Heart left ventricle (tissue), 13 donors: ENCODE measurements at regions not wholly inside any gene's neighbourhood (a gene's known extent, or its start where the extent isn't known, plus 50 kb on each side); places are given as distances from the start of the nearest gene placed in this dataset.
"Not testable (repeated sequence)": the region's sequence is repeated elsewhere in the genome, so short reads cannot be mapped to it uniquely, and the experiment has no call there.

Experiments
- POLR2A ChIP-seq, 2 donors: fragments of 450-650 bp; IDR thresholded peaks; one replicate each; pipeline ENCODE4 v1.6.1; 2017; ENCODE audit warnings: antibody characterized with exemption in 2 of 2, mild to moderate bottlenecking in 2 of 2, moderate library complexity in 2 of 2
- TF ChIP-seq, protein P1 (sequence below), 12 donors: fragments of 200-600 bp; sonication (generic) in 4 of 12; IDR thresholded peaks; one replicate each; pipeline versions ENCODE4 v1.5.0 to v1.8.0; 2018 to 2022; ENCODE audit warnings: antibody characterized with exemption in 12 of 12, mild to moderate bottlenecking in 5 of 12
- donor health status: ischemic (EF 13 %, LVEDD 7.1; RV severe dilation, severe dysfunction).
- donor health status: DM: no; HTN: yes; CAD: no.
- donor health status: DM: no; HTN: no; CAD: no.
- donor health status: ischemic (EF 25% LVEDD 6.9; RV normal size, moderate dysfunction).
- donor health status: ischemic (EF 25% LVEDD 5.7; RV mildly dilated, moderate dysfunction).
- donor health status: ischemic (EF 35%, LVEDD 5.7; RV mildly dilated, moderate dysfunction).
- donor health status: nonischemic (EF 11% LVEDD 7.7; RV severe dilation, severe dysfunction).
- donor health status: DM: yes; HTN: yes; CAD: no.
- donor health status: PGD.
- donor health status: ischemic (EF 29% LVEDD 5.4; RV normal size, mild dysfunction).
- donor health status: nonischemic (EF 23%, LVEDD 6.1; RV moderate dilation, normal function).

DNA sequence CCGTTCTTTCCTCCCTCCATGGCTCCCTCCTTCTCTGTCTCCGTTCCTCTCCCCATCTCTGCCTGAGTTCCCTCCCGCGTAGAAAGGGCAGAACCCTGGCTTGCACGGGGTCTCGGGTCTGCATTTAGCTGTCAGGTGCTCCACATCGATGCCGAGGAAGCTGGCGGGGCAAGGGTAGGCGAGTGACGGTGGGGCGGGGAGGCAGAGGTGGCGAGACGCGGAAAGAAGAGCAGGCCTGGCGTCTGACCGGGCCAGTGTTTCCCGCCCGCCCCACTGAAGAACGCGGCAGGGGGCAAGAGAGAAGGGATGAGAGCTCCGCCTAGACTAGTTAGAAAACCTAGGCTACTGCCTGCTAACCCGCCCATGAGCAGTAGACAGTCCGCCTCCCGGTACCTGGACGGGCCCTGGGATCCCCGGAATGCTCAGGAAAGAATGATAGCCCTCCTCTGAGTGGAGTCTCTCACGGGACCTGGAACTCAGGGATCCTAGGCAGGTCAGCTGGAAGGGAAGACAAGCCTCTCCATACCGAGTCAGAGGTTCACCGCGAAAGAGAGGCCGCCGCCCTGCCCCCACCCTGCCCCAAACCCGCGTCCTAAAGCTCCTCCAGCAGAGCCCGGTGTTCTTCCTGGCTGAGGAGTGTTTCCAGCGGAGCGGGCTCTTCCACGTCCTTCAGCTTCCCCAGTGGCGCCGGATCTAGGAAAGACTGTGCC lies 357.9 kb upstream of the DEFB115 start:
- TF ChIP-seq, protein P1, sequence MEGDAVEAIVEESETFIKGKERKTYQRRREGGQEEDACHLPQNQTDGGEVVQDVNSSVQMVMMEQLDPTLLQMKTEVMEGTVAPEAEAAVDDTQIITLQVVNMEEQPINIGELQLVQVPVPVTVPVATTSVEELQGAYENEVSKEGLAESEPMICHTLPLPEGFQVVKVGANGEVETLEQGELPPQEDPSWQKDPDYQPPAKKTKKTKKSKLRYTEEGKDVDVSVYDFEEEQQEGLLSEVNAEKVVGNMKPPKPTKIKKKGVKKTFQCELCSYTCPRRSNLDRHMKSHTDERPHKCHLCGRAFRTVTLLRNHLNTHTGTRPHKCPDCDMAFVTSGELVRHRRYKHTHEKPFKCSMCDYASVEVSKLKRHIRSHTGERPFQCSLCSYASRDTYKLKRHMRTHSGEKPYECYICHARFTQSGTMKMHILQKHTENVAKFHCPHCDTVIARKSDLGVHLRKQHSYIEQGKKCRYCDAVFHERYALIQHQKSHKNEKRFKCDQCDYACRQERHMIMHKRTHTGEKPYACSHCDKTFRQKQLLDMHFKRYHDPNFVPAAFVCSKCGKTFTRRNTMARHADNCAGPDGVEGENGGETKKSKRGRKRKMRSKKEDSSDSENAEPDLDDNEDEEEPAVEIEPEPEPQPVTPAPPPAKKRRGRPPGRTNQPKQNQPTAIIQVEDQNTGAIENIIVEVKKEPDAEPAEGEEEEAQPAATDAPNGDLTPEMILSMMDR (IDR thresholded peaks at IDR 0.05) = not testable (repeated sequence)
- TF ChIP-seq POLR2A (IDR thresholded peaks at IDR 0.05) = not testable (repeated sequence)
